ENCODE measurements at regions not wholly inside any gene's neighbourhood (a gene's known extent, or its start where the extent isn't known, plus 50 kb on each side); places are given as distances from the start of the nearest gene placed in this dataset.

GRCh38 chr18:10015288-10015701 lies 101.5 kb downstream of the VAPA start:
- no peak for TF ChIP-seq CTCF (IDR thresholded peaks at IDR 0.05)
- no peak for TF ChIP-seq POLR2AphosphoS5 (IDR thresholded peaks at IDR 0.05)
